ENCODE measurements at regions not wholly inside any gene's neighbourhood (a gene's known extent, or its start where the extent isn't known, plus 50 kb on each side); places are given as distances from the start of the nearest gene placed in this dataset.

DNA sequence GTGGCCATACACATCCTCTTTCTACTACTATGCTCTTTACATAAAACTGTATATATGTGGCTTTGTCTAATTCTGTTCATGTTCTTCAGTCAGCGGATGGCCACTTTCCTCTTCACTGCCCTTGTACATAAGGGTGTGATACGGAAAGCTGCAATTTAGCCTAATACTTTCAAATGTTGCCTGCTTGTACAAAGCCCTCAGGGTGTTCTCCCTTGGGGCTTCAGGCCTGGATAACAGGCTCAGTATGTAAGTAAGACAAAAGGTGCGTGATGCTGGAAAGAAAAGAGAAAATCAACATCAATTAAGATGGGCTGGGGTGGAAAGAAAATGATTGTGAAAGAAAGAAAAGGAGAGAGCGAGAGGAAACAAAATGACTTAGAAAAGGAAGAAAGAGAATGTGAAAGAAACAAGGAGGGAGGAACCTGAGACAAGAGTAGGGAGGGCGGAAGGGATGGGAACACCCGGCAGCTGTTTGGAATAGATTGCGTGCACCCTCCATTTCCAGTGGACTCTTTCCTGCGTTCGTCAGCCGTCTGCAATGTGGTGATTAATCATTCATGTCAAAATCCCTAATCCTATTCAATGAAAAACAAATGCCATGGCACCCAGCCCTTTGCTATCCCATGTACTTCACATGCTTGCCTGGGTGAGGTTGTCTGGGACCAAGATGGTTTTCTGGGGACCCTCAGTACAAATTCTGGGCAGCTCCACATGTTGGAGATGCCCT lies 553.6 kb downstream of the NUF2 start:
- peaks cover 0 to 1% (median 0%) of the 10 kb centered on the region in 3 experiments; a peak in 2 of 7 replicates for H3K36me3 Mint-ChIP-seq (ENCODE audit: insufficient read depth in 1 of 3, low read depth in 3 of 3)
- Histone ChIP-seq H4K5ac (ENCODE audit: insufficient read length, low read depth, low read length) (no peak overlapping the region), H3K18ac (ENCODE audit: insufficient read length, low read depth, low read length) (no peak overlapping the region), H2AK5ac (ENCODE audit: insufficient read length, low read length) (no peak overlapping the region), H2BK20ac (ENCODE audit: low read depth, low read length, poor library complexity, severe bottlenecking) (no peak overlapping the region), H3K56ac (ENCODE audit: insufficient read length, low read depth, low read length) (no peak overlapping the region), H2BK120ac (ENCODE audit: low read depth, low read length, poor library complexity, severe bottlenecking) (no peak overlapping the region), H3T11ph (ENCODE audit: low read length) (no peak overlapping the region), H2BK5ac (ENCODE audit: insufficient read length, low read length) (no peak overlapping the region), H2AFZ (ENCODE audit: low read length) (no peak overlapping the region), H4K20me1 (ENCODE audit: control insufficient read depth, insufficient read depth, insufficient read length) (no peaks in the 10 kb centered on the region), H3K4ac (ENCODE audit: low read depth, low read length) (no peak overlapping the region), H3K9me3 (ENCODE audit: control insufficient read depth, low read depth, low read length) (no peaks in the 10 kb centered on the region), H4K91ac (ENCODE audit: insufficient read length, low read depth, low read length) (no peak overlapping the region), H2BK15ac (ENCODE audit: low read depth, low read length) (no peak overlapping the region), H3K14ac (ENCODE audit: insufficient read depth, low read length) (no peak overlapping the region), H3K27me3 (ENCODE audit: insufficient read depth, low read length) (no peaks in the 10 kb centered on the region), H3K27ac (ENCODE audit: insufficient read length, low read depth, low read length) (no peak overlapping the region), H4K8ac (replicated peaks; ENCODE audit: insufficient read length, low read depth, low read length) (no peak overlapping the region), H3K9ac (ENCODE audit: extremely low read depth, insufficient read length, low read length) (no peak overlapping the region), H3K79me2 (ENCODE audit: insufficient read depth, low read length) (no peaks in the 10 kb centered on the region), H3K79me1 (ENCODE audit: insufficient read depth, low read depth, low read length, poor library complexity, severe bottlenecking) (no peaks in the 10 kb centered on the region), H3K4me1 (ENCODE audit: insufficient read depth, low read length) (peaks cover 5% of the 10 kb centered on the region; the same call in 1 of the 2 replicates), H3K23me2 (ENCODE audit: insufficient read length, low read depth, low read length, poor library complexity, severe bottlenecking) (no peaks in the 10 kb centered on the region), H3K23ac (ENCODE audit: insufficient read length, low read depth, low read length) (no peak overlapping the region), H3K4me2 (ENCODE audit: insufficient read depth, insufficient read length, low read length) (no peak overlapping the region), H2BK12ac (ENCODE audit: insufficient read length, low read depth, low read length) (no peak overlapping the region)
- no peak overlapping the region for H3K4me3 Mint-ChIP-seq
- H3K27ac Mint-ChIP-seq: peak overlapping the region in 2 of 3 experiments; percentile 13 to 29; a peak in 3 of 7 replicates
- H3K9me3 Mint-ChIP-seq: peaks cover 0 to 1% of the 10 kb centered on the region in 2 experiments; a peak in 1 of 5 replicates
- no CpG with 5 or more reads among the region's 10 CpGs for WGBS (ENCODE audit: extremely low coverage, insufficient read length, low lambda C conversion rate)
- H3K27me3 Mint-ChIP-seq (ENCODE audit: low read depth): no peaks in the 10 kb centered on the region; the same call in 1 of the 2 replicates
- TF ChIP-seq, protein P1, sequence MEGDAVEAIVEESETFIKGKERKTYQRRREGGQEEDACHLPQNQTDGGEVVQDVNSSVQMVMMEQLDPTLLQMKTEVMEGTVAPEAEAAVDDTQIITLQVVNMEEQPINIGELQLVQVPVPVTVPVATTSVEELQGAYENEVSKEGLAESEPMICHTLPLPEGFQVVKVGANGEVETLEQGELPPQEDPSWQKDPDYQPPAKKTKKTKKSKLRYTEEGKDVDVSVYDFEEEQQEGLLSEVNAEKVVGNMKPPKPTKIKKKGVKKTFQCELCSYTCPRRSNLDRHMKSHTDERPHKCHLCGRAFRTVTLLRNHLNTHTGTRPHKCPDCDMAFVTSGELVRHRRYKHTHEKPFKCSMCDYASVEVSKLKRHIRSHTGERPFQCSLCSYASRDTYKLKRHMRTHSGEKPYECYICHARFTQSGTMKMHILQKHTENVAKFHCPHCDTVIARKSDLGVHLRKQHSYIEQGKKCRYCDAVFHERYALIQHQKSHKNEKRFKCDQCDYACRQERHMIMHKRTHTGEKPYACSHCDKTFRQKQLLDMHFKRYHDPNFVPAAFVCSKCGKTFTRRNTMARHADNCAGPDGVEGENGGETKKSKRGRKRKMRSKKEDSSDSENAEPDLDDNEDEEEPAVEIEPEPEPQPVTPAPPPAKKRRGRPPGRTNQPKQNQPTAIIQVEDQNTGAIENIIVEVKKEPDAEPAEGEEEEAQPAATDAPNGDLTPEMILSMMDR (conservative IDR thresholded peaks at IDR 0.05): no peak
- DNase-seq: no peak
- H3K4me1 Mint-ChIP-seq: peaks cover 22 to 25% of the 10 kb centered on the region in 2 experiments
